ENCODE measurements at regions not wholly inside any gene's neighbourhood (a gene's known extent, or its start where the extent isn't known, plus 50 kb on each side); places are given as distances from the start of the nearest gene placed in this dataset.
"Not testable (repeated sequence)": the region's sequence is repeated elsewhere in the genome, so short reads cannot be mapped to it uniquely, and the experiment has no call there.

- no peak for DNase-seq (ENCODE audit: low read depth in 2 of 2)
These were observed 107.8 kb upstream of the BCL6 start for GRCh38 chr3:187852842-187853730.

DNA sequence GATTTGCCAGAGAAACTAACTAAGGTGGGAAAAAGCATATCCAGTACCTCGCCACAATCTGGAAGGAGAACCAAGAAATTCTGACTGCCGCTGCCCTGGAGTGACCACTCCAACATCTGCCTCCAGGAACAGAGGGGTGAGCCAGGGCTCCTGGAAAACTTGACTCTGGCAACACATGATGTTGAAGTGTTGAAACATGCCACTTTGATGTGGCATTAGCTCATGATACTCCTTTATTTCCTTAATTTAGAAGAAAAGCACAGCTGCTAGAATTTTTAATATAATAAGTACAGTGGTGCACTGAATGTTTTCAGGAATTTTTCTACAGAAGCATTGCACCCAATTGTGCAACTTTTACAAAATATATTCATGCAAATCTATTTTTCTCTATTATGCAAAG, 109.9 kb upstream of the BCL6 start:
- DNase-seq (ENCODE audit: low read depth in 2 of 2), result no peak

DNA sequence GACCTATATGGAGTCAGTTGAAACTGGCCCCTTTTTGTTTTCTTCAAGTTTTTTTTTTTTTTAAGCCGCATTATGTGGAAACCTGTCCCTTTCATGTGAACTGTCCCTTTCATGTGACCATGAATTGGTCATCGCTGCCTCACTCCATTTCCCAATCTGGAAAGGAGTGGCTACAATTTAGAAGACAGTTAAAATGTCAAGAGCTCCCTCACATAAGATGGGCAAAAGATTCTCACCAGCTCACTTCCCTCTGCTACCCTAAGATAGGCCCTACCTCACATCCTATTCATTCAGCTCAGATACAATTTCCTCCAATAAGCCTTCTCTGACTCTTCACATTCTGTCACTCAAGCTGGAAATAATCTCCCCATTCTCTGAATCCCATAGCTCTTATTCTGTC, 111.3 kb upstream of the BCL6 start:
- DNase-seq (ENCODE audit: low read depth in 2 of 2), result no peak

DNA sequence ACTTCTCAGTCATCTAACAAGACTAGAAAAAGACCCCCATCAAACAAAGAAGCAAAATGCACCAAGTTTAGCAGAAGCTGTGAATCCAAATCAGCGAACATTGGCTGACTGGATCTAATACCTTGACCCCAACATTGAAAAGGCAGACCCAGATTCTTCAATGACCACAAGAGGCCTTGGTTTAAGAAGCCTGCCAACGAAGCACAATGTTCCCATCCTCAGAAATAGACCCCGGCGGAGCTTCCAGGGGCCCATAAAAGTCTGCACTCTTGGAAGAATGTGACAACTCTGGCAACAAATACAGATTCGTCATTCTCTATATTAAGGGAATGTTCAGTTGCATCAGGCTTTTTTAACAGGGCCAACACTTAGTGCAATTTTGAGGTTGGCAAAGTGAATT, 112.8 kb upstream of the BCL6 start:
- DNase-seq (ENCODE audit: low read depth in 2 of 2), result no peak

DNA sequence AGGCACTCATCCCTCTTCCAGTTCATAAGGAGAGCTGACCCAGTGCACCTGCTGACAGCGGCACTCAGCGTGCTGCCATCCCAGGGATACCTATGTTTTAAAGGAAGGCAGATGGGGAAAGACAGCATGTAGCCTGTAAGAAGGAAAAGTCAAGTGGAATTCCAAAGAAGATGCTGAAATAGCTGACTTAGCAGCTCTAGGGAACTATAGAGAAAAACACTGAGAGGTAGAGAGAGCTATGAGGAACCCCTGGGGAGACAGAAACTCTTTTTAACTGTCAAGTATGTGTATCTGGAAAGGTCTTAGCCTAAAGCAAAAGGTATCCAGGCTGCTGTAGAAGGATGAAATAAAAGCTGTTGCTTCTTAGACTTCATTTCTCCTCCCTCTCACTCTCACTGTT, 113.4 kb upstream of the BCL6 start:
- DNase-seq (ENCODE audit: low read depth in 2 of 2), result no peak

DNA sequence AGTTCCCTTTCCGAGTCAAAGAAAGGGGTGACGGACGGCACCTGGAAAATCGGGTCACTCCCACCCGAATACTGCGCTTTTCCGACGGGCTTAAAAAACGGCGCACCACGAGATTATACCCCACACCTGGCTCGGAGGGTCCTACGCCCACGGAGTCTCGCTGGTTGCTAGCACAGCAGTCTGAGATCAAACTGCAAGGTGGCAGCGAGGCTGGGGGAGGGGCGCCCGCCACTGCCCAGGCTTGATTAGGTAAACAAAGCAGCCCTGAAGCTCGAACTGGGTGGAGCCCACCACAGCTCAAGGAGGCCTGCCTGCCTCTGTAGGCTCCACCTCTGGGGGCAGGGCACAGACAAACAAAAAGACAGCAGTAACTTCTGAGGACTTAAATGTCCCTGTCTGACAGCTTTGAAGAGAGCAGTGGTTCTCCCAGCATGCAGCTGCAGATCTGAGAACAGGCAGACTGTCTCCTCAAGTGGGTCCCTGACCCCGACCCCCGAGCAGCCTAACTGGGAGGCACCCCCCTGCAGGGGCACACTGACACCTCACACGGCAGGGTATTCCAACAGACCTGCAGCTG, 117.5 kb upstream of the BCL6 start:
- not testable (repeated sequence) for DNase-seq (ENCODE audit: low read depth in 2 of 2)

GRCh38 chr3:187870360-187871203, 125.3 kb upstream of the BCL6 start:
- DNase-seq (ENCODE audit: low read depth in 2 of 2), result no peak

DNA sequence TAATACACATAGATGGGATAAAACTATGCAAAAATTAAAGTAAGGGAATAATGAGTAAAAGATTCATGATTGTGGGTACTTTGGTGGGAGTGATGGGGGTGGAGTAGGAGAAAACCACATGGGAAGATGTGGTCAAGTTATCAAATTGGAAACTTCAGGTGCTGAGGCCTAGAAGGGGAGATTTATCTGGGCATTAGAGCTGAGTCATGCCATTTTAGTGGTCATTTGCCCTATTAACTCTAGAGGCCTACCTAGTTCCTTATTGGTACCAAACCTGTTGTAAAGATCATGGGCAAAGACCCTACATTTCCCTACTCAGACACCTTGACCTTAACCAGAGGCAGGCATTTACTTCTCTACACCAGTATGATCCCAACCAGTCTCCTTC, 125.9 kb upstream of the BCL6 start:
- DNase-seq (ENCODE audit: low read depth in 2 of 2), result no peak

DNA sequence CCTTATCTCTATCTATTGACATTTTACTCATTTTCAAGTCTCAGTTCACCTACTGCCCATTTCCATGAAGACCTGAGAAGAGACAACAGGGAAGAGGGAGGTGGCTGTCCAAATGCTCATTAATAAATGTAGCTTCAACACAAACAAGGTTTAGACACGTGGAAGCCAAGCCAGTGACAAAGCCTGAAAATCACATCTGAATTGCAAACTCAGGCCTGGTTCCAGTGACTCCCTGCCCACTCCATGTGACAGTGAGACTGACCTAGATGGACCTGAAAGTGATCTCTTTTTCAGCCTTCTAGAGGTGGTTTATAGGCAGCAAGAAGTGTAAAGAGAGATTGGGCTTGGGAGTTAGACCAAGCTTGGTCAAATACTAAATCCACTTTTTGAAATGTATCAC, 126.6 kb upstream of the BCL6 start:
- DNase-seq (ENCODE audit: low read depth in 2 of 2), result no peak

DNA sequence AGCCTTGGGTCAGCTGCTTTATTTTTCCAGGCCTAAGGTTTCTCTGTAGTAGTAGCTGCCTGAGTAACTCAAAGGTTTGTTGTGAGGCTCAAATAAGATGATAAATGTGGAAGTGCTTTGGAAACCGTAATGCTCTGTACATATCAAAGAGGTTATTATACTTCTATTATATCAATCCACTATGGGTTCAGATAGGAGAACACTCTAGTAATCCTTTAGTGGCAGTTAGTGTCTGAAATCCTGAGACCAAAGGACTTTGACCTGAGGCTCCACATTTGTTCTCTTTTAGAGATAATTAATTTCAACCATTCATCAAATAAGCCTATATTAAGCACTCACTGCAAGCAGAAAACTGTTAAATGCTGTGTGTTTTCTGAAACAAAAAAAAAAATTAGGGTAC, 128.6 kb upstream of the BCL6 start:
- no peak for DNase-seq (ENCODE audit: low read depth in 2 of 2)

GRCh38 chr3:187875863-187876262, 130.6 kb upstream of the BCL6 start:
- DNase-seq (ENCODE audit: low read depth in 2 of 2), result no peak

GRCh38 chr3:187878772-187879518, 133.7 kb upstream of the BCL6 start:
- peak; percentile 53 for DNase-seq (ENCODE audit: low read depth in 2 of 2)

GRCh38 chr3:187880441-187880840, 135.2 kb upstream of the BCL6 start:
- DNase-seq (ENCODE audit: low read depth in 2 of 2), result no peak

GRCh38 chr3:187880851-187881250, 135.6 kb upstream of the BCL6 start:
- DNase-seq (ENCODE audit: low read depth in 2 of 2), result no peak

DNA sequence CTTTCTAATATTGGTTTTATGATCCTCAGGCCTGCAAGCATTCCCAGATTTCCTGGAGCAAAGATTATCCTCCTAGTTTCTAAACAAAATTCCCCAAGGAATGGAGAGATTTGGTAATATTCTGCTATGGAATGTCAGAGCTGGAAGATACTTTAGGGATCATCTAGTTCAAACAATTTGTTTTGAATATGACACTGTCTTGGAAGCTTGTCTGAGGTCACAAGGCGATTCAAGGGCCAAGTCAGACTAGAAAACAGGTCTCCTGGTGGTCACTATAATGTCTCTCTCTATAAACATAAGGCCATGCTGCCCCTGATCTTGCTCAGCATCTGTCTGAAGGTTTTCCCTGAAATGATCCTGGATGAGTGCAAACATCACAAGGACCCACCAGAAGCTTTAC, 143.4 kb upstream of the BCL6 start:
- no peak for DNase-seq (ENCODE audit: low read depth in 2 of 2)

GRCh38 chr3:187889106-187889505, 143.8 kb upstream of the BCL6 start:
- DNase-seq (ENCODE audit: low read depth in 2 of 2), result no peak

GRCh38 chr3:187889601-187890404, 144.5 kb upstream of the BCL6 start:
- DNase-seq (ENCODE audit: low read depth in 2 of 2), result no peak

- not testable (repeated sequence) for DNase-seq (ENCODE audit: low read depth in 2 of 2)
These were observed 145.1 kb upstream of the BCL6 start for GRCh38 chr3:187890405-187890752.

GRCh38 chr3:187896646-187897045, 151.4 kb upstream of the BCL6 start:
- DNase-seq (ENCODE audit: low read depth in 2 of 2), result no peak

DNA sequence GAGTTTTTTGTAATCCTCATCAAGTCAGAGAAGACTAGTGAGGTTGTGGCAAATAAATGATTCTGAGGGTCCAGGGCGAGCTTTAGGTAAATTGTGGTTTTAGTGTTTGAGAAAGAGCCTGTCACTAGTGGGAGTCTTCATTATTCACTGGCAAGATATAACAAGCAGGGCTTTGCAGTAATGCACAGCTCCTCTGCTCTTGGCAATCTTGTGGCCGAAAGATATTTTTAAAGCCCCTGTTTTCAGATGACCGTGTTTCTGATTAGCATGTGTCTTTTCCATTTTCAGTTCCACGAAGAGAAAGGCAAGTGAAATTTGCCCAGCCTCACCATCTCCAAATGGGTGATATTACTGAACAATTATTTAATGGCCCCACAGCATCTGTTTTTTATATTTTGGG, 154.0 kb upstream of the BCL6 start:
- no peak for DNase-seq (ENCODE audit: low read depth in 2 of 2)

All from fibroblast of skin of left quadriceps (primary cell).